Uterus (tissue), 2 donors: ENCODE measurements at regions not wholly inside any gene's neighbourhood (a gene's known extent, or its start where the extent isn't known, plus 50 kb on each side); places are given as distances from the start of the nearest gene placed in this dataset.

Source experiments
- POLR2A ChIP-seq, 2 donors: fragments of 450-650 bp; IDR thresholded peaks; one replicate each; pipeline ENCODE4 v1.6.1; 2016; ENCODE audit warnings: antibody characterized with exemption in 2 of 2, mild to moderate bottlenecking in 1 of 2, moderate library complexity in 1 of 2
- TF ChIP-seq, protein P1 (sequence below), 4 experiments: fragments of 200-600 bp in 2 of 4; fragments of 450-650 bp in 2 of 4; sonication (generic) in 2 of 4; IDR thresholded peaks; one replicate each; pipeline ENCODE4 v1.5.1; 2016 to 2019; ENCODE audit warnings: antibody characterized with exemption in 4 of 4, mild to moderate bottlenecking in 2 of 4, moderate library complexity in 1 of 4

DNA sequence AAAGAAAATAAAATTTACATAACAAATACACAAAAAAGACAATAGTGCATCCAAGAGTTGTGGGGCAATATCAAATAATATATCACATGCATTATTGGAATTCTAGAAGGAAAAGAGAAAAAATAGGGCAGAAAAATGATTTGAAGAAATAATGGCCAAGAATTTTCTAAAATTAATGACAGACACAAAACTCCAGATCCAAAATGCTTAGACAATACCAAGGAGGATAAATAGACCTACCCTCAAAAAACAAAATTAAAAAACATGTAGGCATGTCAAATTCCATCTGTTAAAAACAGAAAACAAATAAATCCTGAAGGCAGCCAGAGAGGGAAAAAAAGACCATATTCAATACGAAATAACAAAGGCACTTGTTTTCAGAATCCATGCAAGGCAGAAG, 191.5 kb upstream of the ZNF536 start:
- TF ChIP-seq, protein P1, sequence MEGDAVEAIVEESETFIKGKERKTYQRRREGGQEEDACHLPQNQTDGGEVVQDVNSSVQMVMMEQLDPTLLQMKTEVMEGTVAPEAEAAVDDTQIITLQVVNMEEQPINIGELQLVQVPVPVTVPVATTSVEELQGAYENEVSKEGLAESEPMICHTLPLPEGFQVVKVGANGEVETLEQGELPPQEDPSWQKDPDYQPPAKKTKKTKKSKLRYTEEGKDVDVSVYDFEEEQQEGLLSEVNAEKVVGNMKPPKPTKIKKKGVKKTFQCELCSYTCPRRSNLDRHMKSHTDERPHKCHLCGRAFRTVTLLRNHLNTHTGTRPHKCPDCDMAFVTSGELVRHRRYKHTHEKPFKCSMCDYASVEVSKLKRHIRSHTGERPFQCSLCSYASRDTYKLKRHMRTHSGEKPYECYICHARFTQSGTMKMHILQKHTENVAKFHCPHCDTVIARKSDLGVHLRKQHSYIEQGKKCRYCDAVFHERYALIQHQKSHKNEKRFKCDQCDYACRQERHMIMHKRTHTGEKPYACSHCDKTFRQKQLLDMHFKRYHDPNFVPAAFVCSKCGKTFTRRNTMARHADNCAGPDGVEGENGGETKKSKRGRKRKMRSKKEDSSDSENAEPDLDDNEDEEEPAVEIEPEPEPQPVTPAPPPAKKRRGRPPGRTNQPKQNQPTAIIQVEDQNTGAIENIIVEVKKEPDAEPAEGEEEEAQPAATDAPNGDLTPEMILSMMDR (IDR thresholded peaks at IDR 0.05): no peak
- no peak for TF ChIP-seq POLR2A (IDR thresholded peaks at IDR 0.05)
